Fibroblast of lung (primary cell): ENCODE measurements at regions not wholly inside any gene's neighbourhood (a gene's known extent, or its start where the extent isn't known, plus 50 kb on each side); places are given as distances from the start of the nearest gene placed in this dataset.

ENCODE experiments used
- DNase-seq, 2 donors: peaks; one replicate each; pipeline versions ENCODE4 v3.0.0 to v3.0.0-alpha.2; 2010; ENCODE audit warnings: low read depth in 2 of 2
- H2AFZ ChIP-seq: 2 replicates; pipeline ENCODE4 v1.5.1; 2012; ENCODE audit warnings: low read length, control low read depth, inconsistent platforms
- H3K27ac ChIP-seq: 2 replicates; pipeline ENCODE4 v1.5.1; 2011; ENCODE audit warnings: low read length, control low read depth; ENCODE audit not compliant: insufficient read depth
- H3K27me3 ChIP-seq: 2 replicates; pipeline ENCODE4 v1.5.1; 2011; ENCODE audit warnings: mild to moderate bottlenecking, low read length; ENCODE audit not compliant: control insufficient read depth, insufficient read depth
- H3K36me3 ChIP-seq: 2 replicates; pipeline ENCODE4 v1.5.1; 2011; ENCODE audit warnings: low read length; ENCODE audit not compliant: control insufficient read depth, insufficient read depth
- H3K4me1 ChIP-seq: 2 replicates; pipeline ENCODE4 v1.5.1; 2011; ENCODE audit warnings: low read length; ENCODE audit not compliant: control insufficient read depth, insufficient read depth; ENCODE audit errors: extremely low read depth
- H3K4me2 ChIP-seq: 2 replicates; pipeline ENCODE4 v1.5.1; 2011; ENCODE audit warnings: low read length, control low read depth; ENCODE audit not compliant: insufficient read depth; ENCODE audit errors: extremely low read depth
- H3K4me3 ChIP-seq, 4 experiments: fragments of 200-600 bp in 1 of 4; sonication (generic) in 1 of 4; replicated peaks in 1 of 4; 2 replicates each; pipeline ENCODE4 v1.5.1; 2011 to 2016; ENCODE audit warnings: low read length in 4 of 4, low read depth in 3 of 4, mild to moderate bottlenecking in 3 of 4, control low read depth in 2 of 4, inconsistent platforms in 1 of 4, mixed read lengths in 1 of 4; ENCODE audit not compliant: insufficient read depth in 1 of 4; ENCODE audit errors: control extremely low read depth in 1 of 4
- H3K79me2 ChIP-seq: 2 replicates; pipeline ENCODE4 v1.5.1; 2012; ENCODE audit warnings: mild to moderate bottlenecking, low read length, inconsistent platforms; ENCODE audit not compliant: control insufficient read depth, insufficient read depth
- H3K9ac ChIP-seq: 2 replicates; pipeline ENCODE4 v1.5.1; 2011; ENCODE audit warnings: mild to moderate bottlenecking, low read length, control low read depth; ENCODE audit not compliant: insufficient read depth
- H3K9me3 ChIP-seq: 2 replicates; pipeline ENCODE4 v1.5.1; 2012; ENCODE audit warnings: low read depth, low read length; ENCODE audit not compliant: control insufficient read depth, insufficient read depth
- H4K20me1 ChIP-seq: 2 replicates; pipeline ENCODE4 v1.5.1; 2011; ENCODE audit warnings: low read length; ENCODE audit not compliant: control insufficient read depth, insufficient read depth; ENCODE audit errors: extremely low read depth
- EZH2 ChIP-seq: IDR thresholded peaks from 2 replicates; pipeline ENCODE4 v1.5.1; 2012; ENCODE audit warnings: low read length, control low read depth, mild to moderate bottlenecking; ENCODE audit errors: missing control alignments
- TF ChIP-seq, protein P1 (sequence below), 2 donors: IDR thresholded peaks in 1 of 2; conservative IDR thresholded peaks in 1 of 2; 1 replicate in 1 of 2; 2 replicates in 1 of 2; pipeline ENCODE4 v1.5.1; 2011 to 2012; ENCODE audit warnings: low read length in 2 of 2, control low read depth in 1 of 2, inconsistent platforms in 1 of 2, low read depth in 1 of 2, mild to moderate bottlenecking in 1 of 2

DNA sequence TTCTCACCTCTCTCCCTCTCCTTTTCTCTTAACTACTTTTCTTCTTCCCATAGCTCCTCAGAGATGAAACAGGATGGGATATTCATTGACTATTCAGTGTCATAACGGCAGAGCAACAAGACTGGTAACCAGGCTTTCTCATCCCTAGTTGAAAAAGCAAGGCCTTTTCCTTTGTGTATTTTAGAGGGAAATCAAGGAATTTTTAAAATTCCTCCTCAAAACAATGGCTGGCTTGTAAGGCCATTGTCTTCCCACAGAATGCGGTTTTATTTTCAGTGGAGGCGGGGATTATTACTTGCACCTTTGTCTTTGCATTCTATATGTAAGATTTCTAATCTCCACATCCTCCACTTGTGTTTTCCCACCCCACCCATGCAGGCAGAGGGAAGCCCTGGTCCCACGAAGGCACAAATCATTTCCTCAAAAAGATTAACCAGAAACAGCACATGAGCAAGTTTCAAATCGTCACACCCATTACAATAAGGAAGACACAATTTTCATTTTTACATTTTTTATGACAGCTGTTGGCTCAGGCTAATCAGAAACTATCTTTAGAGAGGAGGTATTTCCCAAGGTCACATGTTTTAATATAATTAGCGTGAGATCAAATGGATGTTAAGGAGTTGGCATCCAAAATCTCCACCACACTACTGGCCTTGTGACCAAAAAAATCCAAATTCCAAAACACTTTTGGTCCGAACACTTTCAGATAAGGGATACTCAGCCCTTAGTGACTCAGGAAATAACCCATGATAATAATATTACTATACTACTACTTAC is 53.0 kb upstream of the KDR start:
- Histone ChIP-seq H4K20me1 (no peaks in the 10 kb centered on the region), H3K9ac (no peak overlapping the region), H3K27me3 (no peaks in the 10 kb centered on the region), H3K79me2 (no peaks in the 10 kb centered on the region), H3K36me3 (no peaks in the 10 kb centered on the region), H3K27ac (no peak overlapping the region), H3K4me1 (peaks cover 9% of the 10 kb centered on the region), H3K4me2 (no peak overlapping the region), H3K9me3 (no peaks in the 10 kb centered on the region), H2AFZ (no peak overlapping the region), H3K4me3 (no peak overlapping the region)
- no peak for DNase-seq
- TF ChIP-seq EZH2: no peak
- TF ChIP-seq, protein P1, sequence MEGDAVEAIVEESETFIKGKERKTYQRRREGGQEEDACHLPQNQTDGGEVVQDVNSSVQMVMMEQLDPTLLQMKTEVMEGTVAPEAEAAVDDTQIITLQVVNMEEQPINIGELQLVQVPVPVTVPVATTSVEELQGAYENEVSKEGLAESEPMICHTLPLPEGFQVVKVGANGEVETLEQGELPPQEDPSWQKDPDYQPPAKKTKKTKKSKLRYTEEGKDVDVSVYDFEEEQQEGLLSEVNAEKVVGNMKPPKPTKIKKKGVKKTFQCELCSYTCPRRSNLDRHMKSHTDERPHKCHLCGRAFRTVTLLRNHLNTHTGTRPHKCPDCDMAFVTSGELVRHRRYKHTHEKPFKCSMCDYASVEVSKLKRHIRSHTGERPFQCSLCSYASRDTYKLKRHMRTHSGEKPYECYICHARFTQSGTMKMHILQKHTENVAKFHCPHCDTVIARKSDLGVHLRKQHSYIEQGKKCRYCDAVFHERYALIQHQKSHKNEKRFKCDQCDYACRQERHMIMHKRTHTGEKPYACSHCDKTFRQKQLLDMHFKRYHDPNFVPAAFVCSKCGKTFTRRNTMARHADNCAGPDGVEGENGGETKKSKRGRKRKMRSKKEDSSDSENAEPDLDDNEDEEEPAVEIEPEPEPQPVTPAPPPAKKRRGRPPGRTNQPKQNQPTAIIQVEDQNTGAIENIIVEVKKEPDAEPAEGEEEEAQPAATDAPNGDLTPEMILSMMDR (conservative IDR thresholded peaks at IDR 0.05 in 1 of 2, IDR thresholded peaks at IDR 0.05 in 1 of 2; ENCODE audit: low read depth in 1 of 2, low read length in 2 of 2): no peak

DNA sequence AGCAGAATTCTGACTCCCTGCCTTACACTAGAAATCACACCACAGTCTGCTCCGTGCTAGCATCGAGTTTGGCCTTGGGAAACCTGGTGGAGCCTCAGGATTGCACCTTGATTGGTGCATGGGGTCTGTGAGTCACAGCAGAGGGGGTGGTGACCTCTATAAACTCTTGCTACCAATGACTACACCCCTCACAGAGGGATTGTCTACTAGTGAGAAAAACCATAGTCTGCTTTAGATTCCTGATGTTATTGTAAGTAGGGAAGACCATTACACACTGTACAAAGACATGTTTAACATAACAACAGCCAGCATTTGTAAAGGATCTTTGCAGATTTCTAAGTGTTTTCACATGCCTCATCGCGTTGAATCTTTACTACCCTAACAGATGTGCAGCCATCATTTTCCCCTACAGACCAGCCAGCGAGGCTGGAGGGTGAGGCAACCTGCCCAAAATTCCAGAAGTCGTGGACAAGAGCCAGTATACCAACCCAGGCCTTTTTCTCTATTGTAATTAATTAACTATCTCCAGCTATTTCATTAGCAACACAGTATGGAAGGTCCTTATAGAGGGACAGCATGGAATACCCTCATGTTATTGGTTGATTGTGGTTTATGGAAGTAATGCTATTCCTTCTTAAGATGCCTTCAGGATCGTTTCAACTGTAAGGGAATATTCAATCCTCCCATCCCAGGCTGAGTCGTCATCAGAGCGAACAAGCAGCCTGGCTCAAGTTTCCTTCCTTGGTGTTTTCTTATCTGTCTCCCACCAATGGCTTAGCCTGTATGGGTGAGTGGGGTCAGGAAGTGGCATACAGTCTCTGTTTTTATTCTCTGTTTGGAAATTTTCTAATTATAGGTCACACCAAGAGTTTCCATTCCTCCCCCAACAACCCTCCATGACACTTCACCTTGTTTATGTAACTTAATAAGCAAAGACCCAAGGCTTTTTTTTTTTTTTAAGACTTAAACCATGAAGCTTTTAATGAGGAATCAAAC is 55.9 kb upstream of the KDR start:
- Histone ChIP-seq H4K20me1 (no peaks in the 10 kb centered on the region), H3K36me3 (no peaks in the 10 kb centered on the region), H3K79me2 (no peaks in the 10 kb centered on the region), H3K27me3 (no peaks in the 10 kb centered on the region), H3K4me3 (no peak overlapping the region), H3K9ac (no peak overlapping the region), H3K4me1 (peaks cover 13% of the 10 kb centered on the region), H3K4me2 (no peak overlapping the region), H3K27ac (no peak overlapping the region), H2AFZ (no peak overlapping the region), H3K9me3 (no peaks in the 10 kb centered on the region)
- TF ChIP-seq, protein P1 (conservative IDR thresholded peaks at IDR 0.05 in 1 of 2, IDR thresholded peaks at IDR 0.05 in 1 of 2; ENCODE audit: low read depth in 1 of 2, low read length in 2 of 2): no peak
- no peak for TF ChIP-seq EZH2
- peak; percentile 28 to 78 for DNase-seq

DNA sequence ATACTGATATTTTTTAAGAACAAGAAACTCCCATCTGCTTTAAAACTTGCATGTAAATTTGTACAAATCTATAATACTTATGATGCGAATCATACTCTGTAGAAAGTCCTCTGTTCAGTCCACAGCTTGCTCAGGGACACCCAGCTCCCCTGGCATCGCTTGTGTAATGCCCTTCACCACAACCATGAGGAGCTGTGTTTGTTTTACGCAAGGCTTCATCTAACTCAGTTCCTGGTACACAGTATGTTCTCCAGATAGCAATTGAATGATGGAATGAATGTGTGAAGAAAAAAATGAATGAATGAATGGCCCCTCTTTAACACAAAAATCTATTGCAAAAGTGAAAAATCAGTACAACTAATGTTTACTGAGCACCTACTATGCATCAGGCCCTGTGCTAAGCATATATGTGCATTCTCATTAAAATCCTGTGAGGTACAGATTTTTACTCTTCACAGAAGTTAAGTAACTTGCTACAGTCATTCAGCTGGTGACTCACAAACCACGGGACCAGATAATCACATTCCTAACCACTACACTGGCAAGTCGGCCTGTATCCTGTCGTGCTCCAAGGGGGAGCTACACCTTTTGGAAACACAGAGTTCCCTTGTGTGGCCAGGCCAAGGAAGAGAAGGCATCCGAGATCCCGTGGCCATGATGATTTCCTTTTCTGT is 58.7 kb upstream of the KDR start:
- Histone ChIP-seq H2AFZ (peak overlapping the region; percentile 29), H4K20me1 (no peaks in the 10 kb centered on the region), H3K9ac (no peak overlapping the region), H3K27me3 (no peaks in the 10 kb centered on the region), H3K36me3 (no peaks in the 10 kb centered on the region), H3K4me3 (no peak overlapping the region), H3K4me1 (peaks cover 13% of the 10 kb centered on the region), H3K27ac (peak overlapping the region; percentile 68), H3K79me2 (no peaks in the 10 kb centered on the region), H3K4me2 (peak overlapping the region; percentile 58), H3K9me3 (no peaks in the 10 kb centered on the region)
- TF ChIP-seq EZH2: no peak
- TF ChIP-seq, protein P1 (conservative IDR thresholded peaks at IDR 0.05 in 1 of 2, IDR thresholded peaks at IDR 0.05 in 1 of 2; ENCODE audit: low read depth in 1 of 2, low read length in 2 of 2): peak in 1 of 2 donors; percentile 6
- DNase-seq: peak; percentile 92 to 97
